ENCODE measurements at regions not wholly inside any gene's neighbourhood (a gene's known extent, or its start where the extent isn't known, plus 50 kb on each side); places are given as distances from the start of the nearest gene placed in this dataset.

DNA sequence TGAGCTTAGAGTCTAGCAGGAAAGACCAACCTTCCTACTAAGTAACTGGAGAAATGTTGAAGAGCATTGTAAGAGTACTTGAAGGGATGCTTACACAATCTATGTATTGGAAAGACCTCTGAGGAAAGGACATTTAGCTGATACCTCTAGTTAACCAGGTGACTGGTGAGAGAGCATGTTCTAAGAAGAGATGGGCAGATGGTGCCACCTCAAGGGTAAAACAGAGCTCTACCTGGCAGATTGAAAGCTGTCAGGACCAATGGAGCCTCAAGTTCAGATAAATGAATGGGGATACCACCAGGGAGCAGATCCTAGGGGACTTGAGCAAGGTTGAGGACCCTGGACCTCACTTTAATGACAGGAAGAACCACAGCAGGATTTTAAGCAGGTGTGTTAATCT lies 196.4 kb downstream of the QDPR start:
- TF ChIP-seq POLR2A (IDR thresholded peaks at IDR 0.05; ENCODE audit: low read depth, low read length) (no peak), POLR2AphosphoS5 (IDR thresholded peaks at IDR 0.05; ENCODE audit: low read depth, low read length) (no peak), TAF1 (IDR thresholded peaks at IDR 0.05; ENCODE audit: low read depth, low read length) (no peak), PAX5 (IDR thresholded peaks at IDR 0.05; ENCODE audit: insufficient read depth, low read length, severe bottlenecking) (no peak), SPI1 (IDR thresholded peaks at IDR 0.05; ENCODE audit: low read depth, low read length) (no peak), POU2F2 (IDR thresholded peaks at IDR 0.05; ENCODE audit: low read depth, low read length) (no peak)
